Neuronal stem cell (in vitro differentiated cells): ENCODE measurements at regions not wholly inside any gene's neighbourhood (a gene's known extent, or its start where the extent isn't known, plus 50 kb on each side); places are given as distances from the start of the nearest gene placed in this dataset.

ENCODE experiments used
- DNase-seq: peaks from one replicate; pipeline ENCODE4 v3.0.0-alpha.2; 2013; ENCODE audit warnings: low spot score
- H2AFZ ChIP-seq: one replicate; pipeline ENCODE4 v1.6.1; 2013; ENCODE audit warnings: mild to moderate bottlenecking, low read length, inconsistent platforms
- H2AK5ac ChIP-seq: 2 replicates; pipeline ENCODE4 v1.6.1; 2013; ENCODE audit warnings: low read depth, mild to moderate bottlenecking, inconsistent platforms, low read length, moderate library complexity, mixed read lengths
- H2BK120ac ChIP-seq: 2 replicates; pipeline ENCODE4 v1.6.1; 2013; ENCODE audit warnings: low read depth, mild to moderate bottlenecking, inconsistent platforms, low read length, moderate library complexity, mixed read lengths
- H2BK12ac ChIP-seq: one replicate; pipeline ENCODE4 v1.6.1; 2013; ENCODE audit warnings: low read length, inconsistent platforms
- H2BK15ac ChIP-seq: 2 replicates; pipeline ENCODE4 v1.6.1; 2013; ENCODE audit warnings: mild to moderate bottlenecking, low read length, inconsistent platforms, mixed read lengths
- H2BK5ac ChIP-seq: one replicate; pipeline ENCODE4 v1.6.1; 2013; ENCODE audit warnings: inconsistent platforms, mild to moderate bottlenecking, low read length, moderate library complexity
- H3K14ac ChIP-seq: one replicate; pipeline ENCODE4 v1.6.1; 2013; ENCODE audit warnings: low read length, inconsistent platforms
- H3K18ac ChIP-seq: 2 replicates; pipeline ENCODE4 v1.6.1; 2013; ENCODE audit warnings: low read length, inconsistent platforms
- H3K23ac ChIP-seq: 2 replicates; pipeline ENCODE4 v1.6.1; 2013; ENCODE audit warnings: low read depth, mild to moderate bottlenecking, mixed read lengths, low read length, inconsistent platforms; ENCODE audit not compliant: poor library complexity
- H3K27ac ChIP-seq: replicated peaks from 3 replicates; pipeline ENCODE4 v1.5.1; 2013; ENCODE audit warnings: low read length, inconsistent platforms
- H3K27me3 ChIP-seq, 3 experiments: 2 replicates each; pipeline ENCODE4 v1.6.1; 2013; ENCODE audit warnings: low read length in 3 of 3, mild to moderate bottlenecking in 2 of 3, inconsistent platforms in 1 of 3, low read depth in 1 of 3, mixed read lengths in 1 of 3, moderate library complexity in 1 of 3; ENCODE audit not compliant: control insufficient read depth in 3 of 3, insufficient read depth in 3 of 3
- H3K36me3 ChIP-seq, 2 donors: replicated peaks in 1 of 2; 2 replicates each; pipeline ENCODE4 v1.6.1; 2013; ENCODE audit warnings: low read length in 2 of 2; ENCODE audit not compliant: control insufficient read depth in 2 of 2, insufficient read depth in 2 of 2
- H3K4ac ChIP-seq: 2 replicates; pipeline ENCODE4 v1.6.1; 2013; ENCODE audit warnings: inconsistent platforms, mild to moderate bottlenecking, low read length, moderate library complexity
- H3K4me1 ChIP-seq, 2 donors: 1 replicate in 1 of 2; 2 replicates in 1 of 2; pipeline ENCODE4 v1.6.1; 2013; ENCODE audit warnings: low read length in 2 of 2, low read depth in 1 of 2; ENCODE audit not compliant: control insufficient read depth in 2 of 2, insufficient read depth in 1 of 2
- H3K4me2 ChIP-seq: one replicate; pipeline ENCODE4 v1.6.1; 2013; ENCODE audit warnings: mild to moderate bottlenecking, low read length, inconsistent platforms; ENCODE audit not compliant: insufficient read depth, poor library complexity, severe bottlenecking
- H3K4me3 ChIP-seq, 2 donors: 2 replicates each; pipeline ENCODE4 v1.5.1; 2013; ENCODE audit warnings: low read length in 2 of 2, mild to moderate bottlenecking in 2 of 2, inconsistent platforms in 1 of 2, moderate library complexity in 1 of 2
- H3K79me1 ChIP-seq: one replicate; pipeline ENCODE4 v1.6.1; 2013; ENCODE audit warnings: low read depth, mild to moderate bottlenecking, inconsistent platforms, low read length, moderate library complexity
- H3K9ac ChIP-seq: one replicate; pipeline ENCODE4 v1.6.1; 2013; ENCODE audit warnings: mild to moderate bottlenecking, low read depth, low read length, inconsistent platforms; ENCODE audit not compliant: poor library complexity
- H3K9me3 ChIP-seq, 2 donors: replicated peaks in 1 of 2; 2 replicates each; pipeline versions ENCODE3 to v1.6.1; 2013; ENCODE audit warnings: low read length in 2 of 2, mild to moderate bottlenecking in 2 of 2, inconsistent platforms in 1 of 2, low read depth in 1 of 2, mixed read lengths in 1 of 2, moderate library complexity in 1 of 2; ENCODE audit not compliant: control insufficient read depth in 2 of 2, insufficient read depth in 1 of 2
- H4K8ac ChIP-seq: one replicate; pipeline ENCODE4 v1.6.1; 2013; ENCODE audit warnings: low read depth, mild to moderate bottlenecking, inconsistent platforms, low read length, moderate library complexity
- H4K91ac ChIP-seq: one replicate; pipeline ENCODE4 v1.6.1; 2013; ENCODE audit warnings: low read length, low read depth, mild to moderate bottlenecking, inconsistent platforms; ENCODE audit not compliant: poor library complexity
- WGBS, 2 donors: extraction: QIAGEN DNeasy Blood & Tissue Kit; methylation state at CpG; one replicate each; pipeline ENCODE4 v1.1.7; 2013; ENCODE audit warnings: missing lambda C conversion rate in 2 of 2, mixed read lengths in 1 of 2; ENCODE audit not compliant: insufficient read length in 2 of 2, insufficient replicate concordance in 1 of 2; ENCODE audit errors: extremely low coverage in 2 of 2; 5-methylcytosine and 5-hydroxymethylcytosine counted together

DNA sequence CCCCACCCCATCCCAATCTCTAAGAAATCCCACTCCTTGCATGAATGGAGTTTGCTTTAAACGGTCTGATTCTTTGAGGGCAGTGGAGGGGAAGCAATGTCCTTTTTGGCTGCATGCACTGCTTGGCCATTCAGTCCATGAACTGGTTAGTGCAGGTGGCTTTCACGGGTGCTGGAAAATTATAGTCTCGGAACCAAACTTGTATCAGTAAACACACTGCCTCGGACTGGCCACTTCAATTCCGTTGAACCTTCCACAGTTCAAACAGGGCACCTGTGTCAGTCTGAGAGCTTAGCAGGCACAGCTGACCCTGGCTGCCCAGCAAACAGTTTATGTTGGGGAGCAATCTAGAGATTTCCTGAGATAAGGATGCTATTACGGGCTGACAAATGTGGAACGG, 255.6 kb downstream of the DHX15 start:
- H2AFZ ChIP-seq, result peak overlapping the region; percentile 27
- H3K14ac ChIP-seq, result no peak overlapping the region
- no peak overlapping the region for H3K18ac ChIP-seq
- H3K4me1 ChIP-seq, result peaks cover 10 to 22% of the 10 kb centered on the region in 2 donors
- no peak overlapping the region for H3K4me3 ChIP-seq
- no peaks in the 10 kb centered on the region for H3K27me3 ChIP-seq
- H3K79me1 ChIP-seq, result no peaks in the 10 kb centered on the region
- no peak overlapping the region for H3K4ac ChIP-seq
- H3K23ac ChIP-seq, result no peak overlapping the region
- H3K36me3 ChIP-seq, result no peaks in the 10 kb centered on the region
- peak; percentile 65 for DNase-seq
- H2BK15ac ChIP-seq, result no peak overlapping the region
- no peak overlapping the region for H2BK120ac ChIP-seq
- no peak overlapping the region for H2BK12ac ChIP-seq
- H3K9ac ChIP-seq, result no peak overlapping the region
- no peak overlapping the region for H2BK5ac ChIP-seq
- H2AK5ac ChIP-seq, result no peak overlapping the region
- WGBS, 2 donors, result no CpG with 5 or more reads among the region's 7 CpGs
- no peak overlapping the region for H4K8ac ChIP-seq
- peak overlapping the region; percentile 91 for H3K27ac ChIP-seq
- H3K9me3 ChIP-seq, result no peaks in the 10 kb centered on the region
- peak overlapping the region; percentile 57 for H3K4me2 ChIP-seq
- no peak overlapping the region for H4K91ac ChIP-seq

DNA sequence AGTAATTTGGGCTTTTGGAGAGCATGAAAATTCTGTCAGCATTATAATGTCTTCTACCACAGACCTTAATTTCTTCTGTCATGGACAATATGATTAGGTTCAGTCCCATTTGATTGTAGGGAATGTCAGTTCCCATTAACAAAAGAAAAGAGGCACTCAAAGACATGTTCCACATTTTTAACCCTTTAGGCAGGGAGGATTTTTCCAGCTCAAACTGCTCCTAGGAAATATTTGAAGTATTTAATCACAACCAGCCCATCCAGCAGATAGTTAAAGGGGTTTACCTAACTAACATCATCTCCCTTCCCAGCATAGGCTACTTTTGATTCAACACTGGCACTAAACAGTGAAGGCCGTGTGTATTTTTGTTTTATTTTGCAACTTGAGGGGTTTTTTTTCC, 256.0 kb downstream of the DHX15 start:
- peak overlapping the region; percentile 57 for H3K4me2 ChIP-seq
- no peaks in the 10 kb centered on the region for H3K9me3 ChIP-seq
- no peak overlapping the region for H2BK15ac ChIP-seq
- peak; percentile 42 for DNase-seq
- H3K9ac ChIP-seq, result no peak overlapping the region
- no CpG with 5 or more reads among the region's 1 CpG for WGBS, 2 donors
- H2BK12ac ChIP-seq, result no peak overlapping the region
- no peak overlapping the region for H3K23ac ChIP-seq
- H4K91ac ChIP-seq, result no peak overlapping the region
- H3K4ac ChIP-seq, result no peak overlapping the region
- no peak overlapping the region for H2AK5ac ChIP-seq
- no peaks in the 10 kb centered on the region for H3K79me1 ChIP-seq
- peaks cover 10 to 22% of the 10 kb centered on the region in 2 donors for H3K4me1 ChIP-seq
- peak overlapping the region; percentile 91 for H3K27ac ChIP-seq
- no peak overlapping the region for H2BK5ac ChIP-seq
- H4K8ac ChIP-seq, result no peak overlapping the region
- no peak overlapping the region for H3K18ac ChIP-seq
- H3K14ac ChIP-seq, result no peak overlapping the region
- H2BK120ac ChIP-seq, result no peak overlapping the region
- H3K27me3 ChIP-seq, result no peaks in the 10 kb centered on the region
- peak overlapping the region; percentile 27 for H2AFZ ChIP-seq
- H3K36me3 ChIP-seq, result no peaks in the 10 kb centered on the region
- no peak overlapping the region for H3K4me3 ChIP-seq

DNA sequence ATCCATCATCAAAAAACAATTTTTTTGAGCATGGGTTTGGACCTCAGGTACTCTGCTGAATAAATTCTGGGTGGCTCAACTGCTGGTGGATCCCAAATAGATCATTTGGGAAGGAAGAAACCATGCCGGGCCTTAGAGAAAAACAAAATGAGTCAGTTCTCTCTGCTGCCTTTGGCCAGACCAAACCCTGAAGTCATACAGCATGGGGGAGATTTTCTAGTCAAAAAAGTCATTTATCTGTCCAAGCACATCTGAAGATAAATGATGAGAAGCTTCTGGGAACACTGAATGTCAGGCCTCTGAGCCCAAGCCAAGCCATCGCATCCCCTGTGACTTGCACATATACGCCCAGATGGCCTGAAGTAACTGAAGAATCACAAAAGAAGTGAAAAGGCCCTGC, 261.4 kb downstream of the DHX15 start:
- no peaks in the 10 kb centered on the region for H3K36me3 ChIP-seq
- no peaks in the 10 kb centered on the region for H3K27me3 ChIP-seq
- no peak overlapping the region for H2BK15ac ChIP-seq
- no peak overlapping the region for H2BK120ac ChIP-seq
- no peak overlapping the region for H3K4me2 ChIP-seq
- H3K27ac ChIP-seq, result peak overlapping the region; percentile 70
- no peak overlapping the region for H3K4ac ChIP-seq
- no CpG with 5 or more reads among the region's 3 CpGs for WGBS, 2 donors
- DNase-seq, result no peak
- no peak overlapping the region for H3K14ac ChIP-seq
- no peak overlapping the region for H4K8ac ChIP-seq
- no peak overlapping the region for H2AFZ ChIP-seq
- no peak overlapping the region for H3K9ac ChIP-seq
- H3K4me3 ChIP-seq, result no peak overlapping the region
- no peaks in the 10 kb centered on the region for H3K79me1 ChIP-seq
- no peak overlapping the region for H2BK5ac ChIP-seq
- H3K23ac ChIP-seq, result no peak overlapping the region
- H3K9me3 ChIP-seq, result no peaks in the 10 kb centered on the region
- no peak overlapping the region for H4K91ac ChIP-seq
- H3K18ac ChIP-seq, result no peak overlapping the region
- H2BK12ac ChIP-seq, result no peak overlapping the region
- H2AK5ac ChIP-seq, result no peak overlapping the region
- H3K4me1 ChIP-seq, result peaks cover 16 to 23% of the 10 kb centered on the region in 2 donors

DNA sequence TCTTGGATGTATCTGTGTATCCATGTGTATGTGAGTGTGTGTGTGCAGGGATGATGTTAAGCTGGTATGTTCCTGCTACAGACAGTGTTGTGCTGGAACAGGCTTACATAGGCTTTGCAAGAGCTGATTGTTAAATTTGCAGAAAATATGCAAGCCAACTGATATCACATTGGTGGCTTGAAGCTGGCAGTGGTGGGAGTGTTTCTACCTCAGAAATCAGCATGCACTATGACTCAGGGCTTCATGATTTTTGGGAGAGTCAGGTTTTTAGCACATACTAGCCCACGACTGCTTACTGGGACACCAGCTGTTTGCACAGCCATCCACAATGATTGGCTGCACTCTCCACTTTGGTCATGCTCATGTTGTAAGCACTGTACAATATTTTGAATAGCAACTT, 261.8 kb downstream of the DHX15 start:
- no peak for DNase-seq
- Histone ChIP-seq H3K4me1 (peaks cover 19 to 24% of the 10 kb centered on the region in 2 donors), H3K27me3 (no peaks in the 10 kb centered on the region), H3K23ac (no peak overlapping the region), H3K14ac (no peak overlapping the region), H3K9me3 (no peaks in the 10 kb centered on the region), H3K4ac (no peak overlapping the region), H2BK120ac (no peak overlapping the region), H3K36me3 (no peaks in the 10 kb centered on the region), H3K79me1 (no peaks in the 10 kb centered on the region), H2AFZ (peak overlapping the region; percentile 43), H4K8ac (no peak overlapping the region), H3K4me2 (no peak overlapping the region), H2BK5ac (no peak overlapping the region), H2BK12ac (no peak overlapping the region), H4K91ac (no peak overlapping the region), H2BK15ac (no peak overlapping the region), H3K18ac (peak overlapping the region; percentile 38), H3K9ac (no peak overlapping the region), H3K4me3 (peak overlapping the region in 1 of 2 donors; percentile 30), H2AK5ac (no peak overlapping the region), H3K27ac (peak overlapping the region; percentile 70)
- WGBS, 2 donors, result no CpG with 5 or more reads among the region's 1 CpG
